Stimulated activated CD4-positive, alpha-beta T cell treated with anti-CD3 and anti-CD28 coated beads, TNF-alpha, amount 100 ng/mL, for 24 hours (primary cell): ENCODE measurements at regions not wholly inside any gene's neighbourhood (a gene's known extent, or its start where the extent isn't known, plus 50 kb on each side); places are given as distances from the start of the nearest gene placed in this dataset.

Experiments used
- DNase-seq, 3 experiments: peaks; one replicate each; pipeline ENCODE4 v3.0.0-alpha.2; 2020; ENCODE audit warnings: low read depth in 3 of 3

DNA sequence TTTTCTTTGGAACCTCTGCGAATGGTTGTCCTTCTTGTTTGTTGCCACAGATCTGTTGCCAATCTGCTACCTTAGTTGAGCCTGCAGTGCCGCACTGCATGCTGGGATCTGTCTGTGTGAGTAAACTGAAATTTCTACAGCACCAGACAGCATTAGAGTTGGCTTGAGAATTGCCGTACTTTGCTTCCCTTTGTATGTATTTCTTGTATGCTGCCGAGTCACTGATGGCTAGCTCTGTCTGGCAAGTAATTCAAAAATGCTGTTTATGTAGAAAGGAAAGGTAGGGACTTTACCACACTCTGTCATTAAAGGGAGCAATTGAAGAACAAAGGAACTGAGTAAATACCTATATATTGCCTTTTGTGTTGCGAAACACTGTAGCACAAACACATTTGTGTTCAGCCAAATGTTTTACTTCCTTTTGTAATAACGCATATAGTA, 857.4 kb downstream of the USP25 start:
- DNase-seq: no peak

DNA sequence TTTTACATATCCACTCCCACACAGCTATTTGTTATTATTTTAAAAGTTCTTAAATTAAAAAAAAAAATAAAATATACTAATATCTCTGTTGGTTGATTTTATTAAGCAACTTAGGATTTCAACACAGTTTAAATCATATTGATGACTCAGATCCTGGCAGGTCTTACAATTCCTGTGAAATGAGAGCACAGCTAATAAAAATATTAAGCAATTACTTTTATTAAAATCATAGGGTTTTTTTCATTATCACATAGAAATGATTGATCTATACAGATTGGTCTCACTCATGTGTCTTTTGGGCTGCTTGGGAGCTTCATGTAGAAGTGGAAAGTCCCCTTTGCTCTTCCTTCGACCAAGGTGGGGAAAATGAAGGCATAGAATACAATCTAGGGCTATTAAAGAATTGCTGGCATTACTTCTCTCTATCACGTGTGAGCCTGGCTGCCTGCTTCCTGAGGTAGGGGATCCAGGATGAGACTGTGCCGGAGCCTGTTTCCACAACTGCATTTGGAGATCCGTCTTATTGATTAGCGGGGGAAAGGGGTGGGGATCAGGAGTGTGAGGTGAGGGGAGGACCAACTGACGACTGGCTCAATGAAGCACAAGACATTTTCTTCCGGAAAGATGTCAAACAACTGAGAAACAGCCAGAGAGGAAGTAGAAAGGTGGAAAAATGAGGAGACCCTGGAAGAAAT, 858.0 kb downstream of the USP25 start:
- no peak for DNase-seq

DNA sequence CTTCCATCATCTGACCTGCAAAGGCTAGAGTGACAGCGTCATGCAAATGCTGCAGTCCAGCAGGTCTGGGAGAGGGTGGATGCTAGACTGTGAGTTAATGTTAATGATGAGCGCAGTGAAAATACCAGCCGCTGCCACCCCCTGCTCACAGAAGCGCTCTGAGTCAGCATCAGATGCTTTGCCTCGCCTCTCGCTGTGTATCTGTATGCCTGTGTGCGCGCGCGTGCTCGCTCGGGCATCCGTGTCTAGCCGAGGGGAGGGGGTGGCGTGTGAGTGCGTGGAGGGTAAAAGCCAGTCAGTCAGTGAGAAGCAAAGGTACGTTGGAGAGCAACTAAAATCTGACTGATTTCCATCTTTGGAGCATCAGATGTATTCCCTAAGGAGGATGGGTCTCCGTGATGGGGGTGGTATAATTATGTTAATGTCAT, 858.7 kb downstream of the USP25 start:
- DNase-seq: no peak

DNA sequence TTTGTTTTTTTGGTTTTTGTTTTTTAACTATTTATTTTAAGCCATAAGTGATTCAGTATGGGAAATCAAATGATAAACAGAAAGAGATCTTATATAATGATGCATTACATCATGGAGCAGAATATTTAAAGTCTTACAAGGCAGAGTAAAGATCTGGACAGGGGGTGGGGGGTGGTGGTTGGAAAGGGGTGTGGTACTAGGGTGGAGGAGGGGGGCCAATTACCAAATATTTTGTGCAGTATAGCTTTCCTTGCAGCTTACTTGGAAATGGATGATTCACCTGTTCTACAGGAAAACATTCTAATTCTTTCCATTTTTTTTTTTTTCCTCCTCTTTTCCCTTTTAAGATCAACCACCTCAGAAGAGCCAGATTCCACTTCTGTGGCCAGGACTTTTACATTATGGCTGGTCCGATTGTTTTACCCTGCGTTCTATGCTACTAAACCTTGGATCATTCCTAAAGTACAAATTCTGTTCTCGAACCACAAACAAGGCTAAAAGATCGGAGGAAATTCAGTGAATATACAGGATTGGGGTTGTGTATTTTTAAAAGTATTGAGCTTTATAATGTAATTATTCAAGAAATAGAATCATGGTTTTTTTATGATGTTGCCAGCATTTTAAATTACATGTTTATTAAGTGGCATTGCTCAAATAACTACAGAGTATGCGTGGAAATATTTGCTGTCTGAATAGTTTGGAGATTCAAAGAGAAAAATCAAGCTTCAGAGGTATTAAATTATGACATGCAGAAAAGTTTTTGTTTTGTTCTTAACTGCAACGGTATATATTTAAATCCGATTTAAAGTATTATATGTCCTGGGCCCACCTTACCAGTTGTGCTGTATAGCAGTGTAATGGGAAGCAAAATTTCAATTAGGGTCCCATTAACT, 859.5 kb downstream of the USP25 start:
- no peak for DNase-seq

DNA sequence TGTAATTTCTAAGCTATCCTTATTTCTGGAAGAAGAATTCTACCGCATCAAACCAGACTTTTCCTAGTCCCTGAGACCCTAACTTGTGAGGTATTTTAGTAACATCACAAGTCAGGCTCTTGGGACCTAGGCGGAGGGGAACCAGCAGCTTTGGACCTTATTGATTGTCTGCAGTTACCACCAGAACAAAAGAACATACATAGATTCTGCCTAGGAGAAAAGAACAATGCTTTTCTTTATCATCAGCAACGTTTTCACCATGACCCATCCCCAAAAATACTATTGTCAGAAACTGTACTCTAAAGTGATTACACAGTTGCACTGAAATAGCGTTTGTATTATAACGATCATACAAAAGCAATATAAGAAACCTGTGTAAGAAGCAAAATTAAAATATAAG, 860.4 kb downstream of the USP25 start:
- no peak for DNase-seq

DNA sequence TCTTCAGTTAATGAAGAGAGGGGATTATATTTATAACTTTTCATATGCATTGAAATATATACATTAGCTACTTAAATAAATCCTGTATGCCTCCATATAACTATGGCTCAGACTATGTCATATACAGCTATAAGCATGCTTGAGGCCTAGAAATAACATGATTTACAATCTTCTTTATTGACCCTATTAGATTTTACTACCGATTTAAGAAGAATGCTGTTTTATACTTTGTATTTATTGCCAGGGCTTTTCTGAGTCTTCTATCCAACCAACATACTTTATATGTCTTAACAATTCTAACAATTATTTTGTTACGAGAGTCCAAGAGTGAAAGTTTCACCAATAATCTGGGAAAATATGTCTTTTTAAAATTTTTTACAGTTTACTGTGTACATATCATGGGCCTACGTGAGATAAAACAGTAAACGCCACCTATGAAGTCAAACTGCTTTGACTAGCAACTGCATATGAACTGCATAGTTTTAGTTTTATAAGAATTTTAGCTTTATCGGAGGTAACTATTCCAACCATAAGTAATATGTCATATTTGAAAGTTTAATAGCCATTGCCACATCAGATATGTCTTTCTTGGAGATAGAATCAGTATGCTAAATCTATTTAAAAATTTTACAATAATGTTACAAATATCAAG, 861.0 kb downstream of the USP25 start:
- no peak for DNase-seq

DNA sequence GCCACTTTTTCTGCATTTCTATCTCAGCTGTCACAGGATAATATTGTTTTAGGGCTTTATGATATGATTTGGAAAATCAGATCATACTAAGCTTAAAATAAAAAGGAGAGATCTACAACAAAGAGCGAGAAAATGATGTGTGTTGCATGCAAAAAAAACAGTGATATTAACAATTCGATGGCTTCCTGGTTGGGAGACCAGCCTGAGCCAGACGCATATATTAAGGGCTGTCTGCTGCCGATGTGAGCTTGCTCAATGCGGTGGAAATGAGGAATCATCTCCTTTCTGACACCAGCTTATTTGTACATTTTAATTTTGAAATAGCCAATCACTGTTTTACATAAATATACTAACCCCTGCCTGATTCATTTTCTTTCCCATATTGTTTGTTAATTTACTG, 862.6 kb downstream of the USP25 start:
- no peak for DNase-seq

DNA sequence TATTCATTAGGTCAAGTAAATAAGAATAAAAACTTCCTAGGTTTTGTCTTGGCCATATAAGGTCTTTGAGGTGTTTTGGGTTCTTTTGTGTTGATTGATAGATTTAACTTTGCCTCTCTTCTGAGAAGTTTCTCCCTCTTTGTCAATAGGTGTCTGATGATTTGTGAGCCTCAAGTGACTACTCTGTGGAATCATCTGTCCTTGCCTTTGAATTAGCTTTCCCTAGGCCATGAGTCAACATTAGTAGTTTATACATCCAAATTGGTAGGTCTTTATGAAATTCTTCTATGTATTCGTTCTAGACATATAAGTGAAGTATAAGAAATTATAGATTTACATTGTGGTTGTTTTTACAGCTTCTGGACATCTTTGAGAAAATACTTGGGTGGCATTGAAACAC, 864.4 kb downstream of the USP25 start:
- DNase-seq: no peak

DNA sequence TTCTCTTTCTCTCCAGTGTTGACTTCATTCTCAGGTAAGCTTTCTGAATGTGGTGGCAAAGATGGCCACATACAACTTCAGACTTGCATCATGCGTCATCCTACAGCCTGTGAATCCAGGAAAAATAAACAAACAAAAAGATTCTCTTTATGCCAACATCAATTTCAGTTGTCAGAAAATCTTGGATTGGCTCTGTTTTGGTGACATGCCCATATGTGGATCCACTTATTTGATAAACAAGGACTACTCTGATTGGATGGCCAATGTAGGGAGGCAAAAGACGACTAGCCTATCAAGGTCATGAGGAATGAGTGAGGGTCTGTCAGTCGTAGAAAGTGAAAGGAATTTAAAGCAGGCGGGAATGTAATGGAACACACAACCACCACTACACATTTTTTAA, 866.6 kb downstream of the USP25 start:
- no peak for DNase-seq

DNA sequence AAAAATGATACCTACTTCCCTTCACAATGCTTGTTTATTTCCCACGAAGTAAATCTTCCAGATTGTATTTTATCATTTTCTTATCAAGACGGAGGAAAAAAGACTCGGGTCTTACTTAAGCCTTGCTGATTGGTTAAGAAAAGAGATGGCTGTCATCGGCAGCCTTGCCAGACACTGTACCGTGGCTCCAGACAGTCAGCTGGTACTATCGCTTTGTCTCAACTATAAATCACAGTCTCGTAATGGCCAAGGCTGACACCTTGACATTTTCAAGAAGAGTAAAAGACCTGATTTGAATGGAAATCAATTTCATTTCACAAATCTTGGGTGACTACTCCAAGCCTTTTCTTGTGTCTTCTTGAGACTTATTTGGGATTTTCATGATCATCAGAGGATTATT, 868.0 kb downstream of the USP25 start:
- no peak for DNase-seq

DNA sequence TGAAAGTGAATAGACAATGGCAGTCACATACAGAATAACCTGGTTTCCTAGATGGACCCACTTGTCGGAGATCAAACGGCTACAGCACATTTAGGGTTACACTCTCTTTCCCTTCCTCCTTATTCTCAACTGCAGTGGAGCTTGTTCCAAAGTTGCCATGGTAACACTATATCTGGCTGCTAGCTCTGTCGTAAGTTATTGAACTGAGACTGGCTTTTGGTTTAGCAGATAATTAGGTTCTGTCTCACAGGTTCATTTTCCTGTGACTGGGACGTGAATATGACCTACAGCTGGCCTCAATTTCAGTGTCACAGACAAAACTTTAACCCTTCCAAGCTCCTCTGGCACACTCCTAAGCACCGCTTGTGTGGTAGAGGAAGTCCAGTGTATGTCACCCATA, 875.8 kb downstream of the USP25 start:
- no peak for DNase-seq

DNA sequence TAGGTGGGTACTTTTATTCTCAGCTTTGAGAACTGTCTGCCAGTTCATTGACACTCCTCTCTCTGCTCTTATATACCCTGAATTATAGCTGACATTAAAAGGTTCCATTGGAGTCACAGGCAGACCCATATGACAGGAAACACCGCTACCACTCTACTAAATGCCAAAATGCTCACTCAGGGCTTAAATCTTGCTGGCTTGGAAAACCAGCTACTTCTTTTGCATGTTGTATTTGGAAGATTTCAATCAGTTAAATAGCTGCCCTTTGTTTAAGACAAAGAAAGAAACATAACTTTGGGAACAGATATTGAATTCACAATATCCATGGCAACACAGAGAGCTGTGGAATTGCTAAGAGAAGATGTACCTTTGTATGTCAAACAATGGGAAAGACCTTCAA, 876.5 kb downstream of the USP25 start:
- DNase-seq: no peak

DNA sequence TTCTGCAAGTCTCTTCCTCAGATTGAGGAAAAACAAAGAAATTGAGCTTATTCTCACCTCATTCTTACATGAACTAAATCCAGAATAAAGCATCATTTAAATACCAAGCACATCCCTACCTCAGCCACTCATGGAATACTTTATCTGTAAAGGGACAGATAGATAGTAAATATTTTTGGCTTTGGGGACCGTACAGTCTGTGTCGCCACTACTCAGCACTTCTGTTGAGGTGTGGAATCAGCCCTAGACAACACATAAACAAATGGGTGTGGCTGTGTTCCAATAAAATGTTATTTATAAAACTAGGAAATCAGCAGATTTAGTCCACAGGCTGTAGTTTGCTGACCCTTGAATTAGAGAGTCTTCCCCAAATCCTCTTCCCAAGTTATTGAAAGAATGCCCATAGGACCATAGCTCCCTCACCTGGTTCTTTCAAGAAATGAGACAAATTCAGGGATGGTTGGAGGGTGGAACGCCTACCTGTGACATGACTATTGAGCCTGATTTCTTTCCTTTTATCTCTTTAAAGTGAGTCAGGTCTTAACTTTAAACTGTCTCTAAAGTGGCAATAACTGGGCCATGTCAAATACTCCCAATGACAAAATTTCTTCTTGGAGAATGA, 878.5 kb downstream of the USP25 start:
- DNase-seq: no peak

DNA sequence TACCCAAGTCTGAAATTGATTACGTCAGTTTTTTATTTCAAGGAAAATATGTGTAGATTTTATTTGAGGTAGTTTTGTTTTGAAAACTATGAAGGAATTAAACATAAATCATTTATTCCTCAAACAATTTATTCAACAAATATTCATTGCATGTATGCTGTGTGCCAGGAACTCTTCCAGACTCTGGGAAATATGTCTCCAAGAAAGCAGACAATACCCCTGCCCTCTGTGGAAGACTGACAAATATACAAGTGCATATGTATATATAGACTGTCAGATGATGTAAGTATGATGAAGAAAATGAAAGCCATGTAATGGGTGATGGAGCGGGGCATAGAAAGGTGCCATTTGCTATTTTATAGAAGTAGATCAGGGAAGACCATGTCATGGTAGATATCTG, 889.5 kb downstream of the USP25 start:
- DNase-seq: no peak

DNA sequence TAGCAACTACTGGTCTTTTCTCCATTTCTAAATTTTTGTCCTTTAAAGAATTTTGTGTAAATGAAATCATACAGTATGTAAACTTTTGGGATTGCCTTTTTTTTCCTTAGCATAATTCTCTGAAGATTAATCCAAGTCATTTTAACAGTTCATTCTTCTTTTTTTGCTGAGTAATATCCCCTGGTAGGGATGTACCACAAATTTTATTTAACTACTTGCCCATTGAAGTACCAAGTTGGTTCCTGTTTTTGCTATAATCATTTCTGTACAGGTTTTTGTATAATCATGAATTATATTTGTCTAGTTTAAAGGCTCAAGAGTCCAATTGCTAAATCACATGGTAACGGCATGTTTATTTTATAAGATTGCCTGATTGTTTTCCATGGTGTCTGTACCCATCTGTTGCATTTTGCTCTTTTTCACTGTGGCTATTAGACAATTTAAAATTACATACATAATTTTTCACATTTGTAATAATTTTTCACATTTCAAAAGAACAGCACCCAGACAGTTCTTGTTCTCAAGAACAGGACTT, 891.1 kb downstream of the USP25 start:
- no peak for DNase-seq

DNA sequence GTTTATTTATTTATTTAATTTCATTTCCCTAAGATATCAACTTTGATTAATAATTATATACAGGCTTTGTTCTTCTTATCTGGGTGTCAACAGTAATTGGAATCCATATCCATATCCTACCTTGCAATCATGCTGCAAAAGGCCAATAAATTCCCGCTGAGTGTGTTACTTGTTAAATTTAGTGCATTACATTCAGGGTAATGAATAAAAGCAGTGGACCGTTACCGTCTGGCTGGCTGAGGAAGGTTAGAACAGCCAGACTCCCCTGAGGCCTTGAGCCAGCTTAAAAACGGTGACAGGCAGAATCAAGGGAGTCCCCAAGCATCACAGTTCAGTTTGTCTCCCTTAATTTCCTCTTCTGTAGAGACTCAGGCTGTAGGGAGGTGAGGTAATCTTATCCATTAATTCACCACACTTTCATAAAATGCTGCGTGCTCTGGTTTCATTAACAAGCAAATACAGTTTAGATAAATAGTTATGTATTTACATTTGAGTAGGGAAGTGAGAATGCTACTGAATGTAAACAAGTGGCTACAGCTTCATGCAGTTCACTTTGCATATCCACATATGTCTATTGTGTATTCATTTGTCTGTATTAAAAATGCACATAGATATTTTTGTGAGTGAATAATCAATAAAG, 888.2 kb upstream of the CXADR start:
- no peak for DNase-seq

DNA sequence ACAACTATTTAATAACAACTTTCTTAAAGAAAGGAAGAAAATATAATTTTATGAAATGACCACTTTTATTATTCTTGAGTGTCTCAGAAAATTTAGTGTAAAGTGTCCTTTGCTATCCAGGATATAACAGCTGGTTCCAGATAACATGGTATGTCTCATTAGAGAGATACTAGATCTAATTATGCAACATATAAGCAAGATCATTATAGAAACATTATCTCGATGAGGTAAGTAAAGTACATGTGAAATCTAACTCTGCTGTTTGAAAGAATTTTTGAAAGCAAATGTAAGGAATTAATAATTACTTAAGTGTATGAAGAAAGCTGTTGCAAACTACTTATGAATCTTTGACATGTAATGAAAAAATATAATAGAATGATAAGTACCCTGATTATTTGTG, 887.4 kb upstream of the CXADR start:
- DNase-seq: no peak

DNA sequence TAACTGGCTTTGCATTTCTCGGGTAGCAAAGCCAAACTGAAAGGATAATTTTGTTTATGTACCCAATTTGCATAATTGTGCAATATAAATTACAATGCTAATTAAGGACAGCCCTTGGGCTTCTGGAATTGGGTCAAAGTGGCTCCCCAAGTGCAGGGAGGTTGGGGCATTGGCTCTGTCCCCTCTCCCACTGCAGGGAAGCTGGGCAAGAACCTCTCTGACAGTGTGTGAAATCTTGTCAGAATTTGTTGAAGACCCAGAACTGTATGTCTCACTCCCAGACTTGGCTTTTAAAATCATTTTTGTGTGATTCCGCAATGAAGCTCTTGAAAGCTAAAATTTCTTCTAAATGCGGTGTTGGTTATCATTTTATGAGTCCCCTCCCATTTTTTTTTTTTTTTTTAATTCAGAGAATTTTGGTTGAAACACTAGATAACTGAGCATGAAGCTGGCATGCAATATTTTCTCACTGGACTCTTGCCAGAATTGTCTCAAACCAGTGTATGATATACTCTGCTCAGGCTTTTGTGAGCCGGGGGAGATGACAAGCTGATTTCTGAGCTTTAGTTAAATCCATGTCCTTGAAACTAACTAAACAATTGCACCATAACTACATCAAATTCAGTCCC, 878.9 kb upstream of the CXADR start:
- DNase-seq: no peak

DNA sequence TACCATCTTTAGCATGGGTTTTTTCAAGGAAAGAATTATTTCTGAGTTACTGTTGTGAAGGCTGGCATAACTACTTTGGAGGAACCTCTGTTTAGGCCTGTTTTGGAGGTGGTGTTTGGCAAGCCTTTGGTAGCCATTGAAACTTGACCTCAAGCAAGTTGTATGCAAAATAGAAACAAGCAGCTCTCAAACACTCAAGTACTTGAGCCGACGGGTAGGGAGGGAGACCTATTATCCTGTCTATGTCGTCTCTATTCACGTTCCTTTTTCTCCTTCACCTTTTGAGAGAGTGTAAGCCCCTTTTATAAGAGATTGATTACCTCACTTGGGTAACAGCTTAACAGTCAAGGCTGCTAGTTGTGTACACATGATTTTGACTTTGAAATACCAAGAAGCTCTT, 878.3 kb upstream of the CXADR start:
- no peak for DNase-seq

DNA sequence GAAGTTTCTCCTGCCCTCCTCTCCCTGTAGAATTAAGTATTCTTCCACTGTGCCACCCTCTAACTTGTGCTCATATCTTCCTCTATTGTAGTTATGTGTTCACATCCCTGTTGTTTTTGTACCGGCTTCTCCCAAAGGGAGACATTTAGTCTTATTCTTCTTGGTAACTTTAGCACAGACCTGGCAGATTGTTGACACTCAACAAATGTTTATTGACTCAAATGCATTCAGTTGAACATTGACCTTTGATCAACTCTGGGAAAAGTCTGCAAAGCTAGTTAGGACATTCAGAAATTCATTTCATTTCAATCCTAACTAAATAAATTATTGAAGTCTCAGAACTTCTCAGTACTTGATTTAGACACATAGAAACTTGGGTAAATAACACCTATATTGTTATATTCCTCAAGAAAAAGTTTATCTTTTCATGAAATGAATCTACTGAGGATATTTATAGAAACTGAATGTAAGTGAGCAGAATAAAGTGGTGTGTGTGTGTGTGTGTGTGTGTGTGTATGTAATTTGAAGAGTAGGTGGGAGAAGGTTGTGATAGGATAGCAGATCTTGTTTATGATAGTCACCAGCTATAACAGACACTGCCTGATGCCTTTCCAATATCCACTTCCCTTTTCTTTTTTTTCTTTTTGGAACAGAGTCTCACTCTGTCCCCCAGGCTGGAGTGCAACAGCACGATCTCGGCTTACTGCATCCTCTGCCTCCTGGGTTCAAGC, 872.4 kb upstream of the CXADR start:
- no peak for DNase-seq
